Stomach (tissue), 4 donors: ENCODE measurements at regions not wholly inside any gene's neighbourhood (a gene's known extent, or its start where the extent isn't known, plus 50 kb on each side); places are given as distances from the start of the nearest gene placed in this dataset.

Experiments used
- CTCF ChIP-seq, 7 experiments: fragments of 450-650 bp in 4 of 7; fragments of 200-600 bp in 3 of 7; sonication (generic) in 3 of 7; IDR thresholded peaks; one replicate each; pipeline ENCODE4 v1.5.1; 2016 to 2019; ENCODE audit warnings: antibody characterized with exemption in 7 of 7, control low read depth in 2 of 7, mild to moderate bottlenecking in 1 of 7
- EP300 ChIP-seq: sonication (generic); formaldehyde crosslinking; IDR thresholded peaks from one replicate; pipeline ENCODE4 v1.6.1; 2017; ENCODE audit warnings: antibody characterized with exemption
- POLR2A ChIP-seq, 4 donors: fragments of 450-650 bp; IDR thresholded peaks; one replicate each; pipeline ENCODE4 v1.6.1; 2016; ENCODE audit warnings: antibody characterized with exemption in 4 of 4, control low read depth in 2 of 4, mild to moderate bottlenecking in 1 of 4, moderate library complexity in 1 of 4
- POLR2AphosphoS5 ChIP-seq, 3 donors: sonication (generic); formaldehyde crosslinking; IDR thresholded peaks; one replicate each; pipeline ENCODE4 v1.6.1; 2016; ENCODE audit warnings: antibody characterized with exemption in 3 of 3

GRCh38 chr14:87632796-87633195 is 360.2 kb downstream of the GALC start:
- TF ChIP-seq CTCF (IDR thresholded peaks at IDR 0.05) (no peak), POLR2A (IDR thresholded peaks at IDR 0.05) (no peak), POLR2AphosphoS5 (IDR thresholded peaks at IDR 0.05) (no peak), EP300 (no peak)
